ENCODE measurements at regions not wholly inside any gene's neighbourhood (a gene's known extent, or its start where the extent isn't known, plus 50 kb on each side); places are given as distances from the start of the nearest gene placed in this dataset.

DNA sequence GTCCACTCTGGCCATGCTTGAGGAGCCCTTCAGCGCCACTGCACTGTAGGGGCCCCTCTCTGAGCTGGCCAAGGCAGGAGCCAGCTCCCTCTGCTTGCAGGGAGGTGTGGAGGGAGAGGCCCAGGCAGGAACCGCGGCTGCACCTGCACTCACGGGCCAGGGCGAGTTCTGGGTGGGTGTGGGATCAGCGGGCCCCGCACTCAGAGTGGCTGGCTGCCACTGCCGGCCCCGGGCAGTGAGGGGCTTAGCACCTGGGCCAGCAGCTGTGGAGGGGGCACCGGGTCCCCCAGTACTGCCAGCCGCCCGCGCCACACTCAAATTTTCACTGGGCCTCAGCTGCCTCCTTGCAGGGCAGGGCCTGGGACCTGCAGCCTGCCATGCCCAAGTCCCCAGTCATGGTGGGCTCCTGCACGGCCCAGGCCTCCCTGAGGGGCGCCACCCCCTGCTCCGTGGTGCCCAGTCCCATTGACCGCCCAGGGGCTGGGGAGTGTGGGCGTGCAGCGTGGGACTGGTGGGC, 347.2 kb upstream of the SPOCK3 start:
- no peaks in the 10 kb centered on the region for H3K79me2 ChIP-seq (replicated peaks; ENCODE audit: insufficient read depth, low read length)
- no peaks in the 10 kb centered on the region for H3K9me3 ChIP-seq (ENCODE audit: low read length)
- TF ChIP-seq MXI1 (conservative IDR thresholded peaks at IDR 0.05; ENCODE audit: poor library complexity, severe bottlenecking) = no peak
- TF ChIP-seq TAF1 (IDR thresholded peaks at IDR 0.05; ENCODE audit: low read depth) = no peak
- H3K4me3 ChIP-seq (ENCODE audit: low read length) = no peak overlapping the region
- no peak overlapping the region for H3K27ac ChIP-seq (ENCODE audit: low read length)
- H3K27me3 ChIP-seq (ENCODE audit: insufficient read depth, low read depth, low read length) = no peaks in the 10 kb centered on the region
- H3K9ac ChIP-seq (ENCODE audit: low read length) = no peak overlapping the region
- no peak overlapping the region for H3K4me2 ChIP-seq (ENCODE audit: low read length)
- H3K9me2 ChIP-seq (ENCODE audit: insufficient read depth, low read length) = no peaks in the 10 kb centered on the region
- H3K36me3 ChIP-seq (ENCODE audit: insufficient read depth, low read length) = no peaks in the 10 kb centered on the region
- H3F3A ChIP-seq (ENCODE audit: insufficient read depth, low read length, poor library complexity, severe bottlenecking) = no peaks in the 10 kb centered on the region
- H2AFZ ChIP-seq (ENCODE audit: low read depth, low read length) = no peak overlapping the region
- no peaks in the 10 kb centered on the region for H4K20me1 ChIP-seq (ENCODE audit: insufficient read depth)

DNA sequence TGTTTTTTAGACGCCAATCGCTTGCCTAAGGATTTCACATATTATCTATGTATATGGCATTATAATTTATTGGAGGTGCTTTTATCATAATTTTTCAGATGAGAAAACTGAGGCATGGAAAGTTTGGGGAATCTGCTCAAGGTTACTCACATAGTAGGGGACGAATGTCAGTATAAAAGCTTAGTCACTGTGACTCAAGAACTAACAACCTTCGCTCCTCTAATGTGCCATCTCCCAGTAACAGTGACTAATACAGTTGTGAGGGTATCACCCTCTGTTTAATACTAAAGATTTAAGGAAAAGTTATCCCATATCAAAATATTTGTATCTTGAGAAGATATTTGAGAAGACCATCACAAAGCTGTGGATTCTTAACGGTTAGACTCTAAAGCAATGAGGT, 353.1 kb upstream of the SPOCK3 start:
- Histone ChIP-seq H3F3A (ENCODE audit: insufficient read depth, low read length, poor library complexity, severe bottlenecking) (no peaks in the 10 kb centered on the region), H4K20me1 (ENCODE audit: insufficient read depth) (no peaks in the 10 kb centered on the region), H3K4me3 (ENCODE audit: low read length) (no peak overlapping the region), H3K9me3 (ENCODE audit: low read length) (no peaks in the 10 kb centered on the region), H3K27ac (ENCODE audit: low read length) (no peak overlapping the region), H3K27me3 (ENCODE audit: insufficient read depth, low read depth, low read length) (no peaks in the 10 kb centered on the region), H3K9ac (ENCODE audit: low read length) (no peak overlapping the region), H2AFZ (ENCODE audit: low read depth, low read length) (no peak overlapping the region), H3K4me2 (ENCODE audit: low read length) (no peak overlapping the region), H3K79me2 (replicated peaks; ENCODE audit: insufficient read depth, low read length) (no peaks in the 10 kb centered on the region), H3K9me2 (ENCODE audit: insufficient read depth, low read length) (no peaks in the 10 kb centered on the region), H3K36me3 (ENCODE audit: insufficient read depth, low read length) (no peaks in the 10 kb centered on the region)
- TF ChIP-seq EZH2 (IDR thresholded peaks at IDR 0.05; ENCODE audit: borderline replicate concordance, insufficient read depth, low read length, poor library complexity, severe bottlenecking) = no peak
- TF ChIP-seq MXI1 (conservative IDR thresholded peaks at IDR 0.05; ENCODE audit: poor library complexity, severe bottlenecking) = no peak

DNA sequence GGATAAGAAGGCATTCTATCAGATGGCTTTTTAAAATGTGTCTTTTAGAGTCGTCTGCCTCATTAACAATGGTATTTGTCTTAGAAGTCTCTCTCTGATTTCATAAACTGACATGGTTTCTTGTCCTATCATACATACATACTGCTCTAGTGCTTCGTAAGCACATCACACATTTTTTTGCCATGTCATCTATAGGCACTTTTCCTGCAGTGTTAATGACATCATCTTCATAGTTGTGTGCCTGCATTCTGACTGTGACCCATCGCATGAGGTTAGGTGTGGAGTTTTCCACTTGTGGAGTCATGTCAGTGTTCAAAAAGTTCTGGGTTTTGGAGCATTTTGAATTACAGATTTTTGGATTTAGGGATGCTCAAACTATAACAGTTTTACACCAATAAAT, 361.6 kb upstream of the SPOCK3 start:
- Histone ChIP-seq H4K20me1 (ENCODE audit: insufficient read depth) (no peaks in the 10 kb centered on the region), H3K9me2 (ENCODE audit: insufficient read depth, low read length) (no peaks in the 10 kb centered on the region), H2AFZ (ENCODE audit: low read depth, low read length) (no peak overlapping the region), H3K4me2 (ENCODE audit: low read length) (no peak overlapping the region), H3K27ac (ENCODE audit: low read length) (no peak overlapping the region), H3K79me2 (replicated peaks; ENCODE audit: insufficient read depth, low read length) (no peaks in the 10 kb centered on the region), H3K9me3 (ENCODE audit: low read length) (no peaks in the 10 kb centered on the region), H3K9ac (ENCODE audit: low read length) (no peak overlapping the region), H3F3A (ENCODE audit: insufficient read depth, low read length, poor library complexity, severe bottlenecking) (no peaks in the 10 kb centered on the region), H3K27me3 (ENCODE audit: insufficient read depth, low read depth, low read length) (no peaks in the 10 kb centered on the region), H3K36me3 (ENCODE audit: insufficient read depth, low read length) (no peaks in the 10 kb centered on the region), H3K4me3 (ENCODE audit: low read length) (no peak overlapping the region)
- TF ChIP-seq EZH2 (IDR thresholded peaks at IDR 0.05; ENCODE audit: borderline replicate concordance, insufficient read depth, low read length, poor library complexity, severe bottlenecking) = no peak
- no peak for TF ChIP-seq TAF1 (IDR thresholded peaks at IDR 0.05; ENCODE audit: low read depth)
- TF ChIP-seq, protein P1, sequence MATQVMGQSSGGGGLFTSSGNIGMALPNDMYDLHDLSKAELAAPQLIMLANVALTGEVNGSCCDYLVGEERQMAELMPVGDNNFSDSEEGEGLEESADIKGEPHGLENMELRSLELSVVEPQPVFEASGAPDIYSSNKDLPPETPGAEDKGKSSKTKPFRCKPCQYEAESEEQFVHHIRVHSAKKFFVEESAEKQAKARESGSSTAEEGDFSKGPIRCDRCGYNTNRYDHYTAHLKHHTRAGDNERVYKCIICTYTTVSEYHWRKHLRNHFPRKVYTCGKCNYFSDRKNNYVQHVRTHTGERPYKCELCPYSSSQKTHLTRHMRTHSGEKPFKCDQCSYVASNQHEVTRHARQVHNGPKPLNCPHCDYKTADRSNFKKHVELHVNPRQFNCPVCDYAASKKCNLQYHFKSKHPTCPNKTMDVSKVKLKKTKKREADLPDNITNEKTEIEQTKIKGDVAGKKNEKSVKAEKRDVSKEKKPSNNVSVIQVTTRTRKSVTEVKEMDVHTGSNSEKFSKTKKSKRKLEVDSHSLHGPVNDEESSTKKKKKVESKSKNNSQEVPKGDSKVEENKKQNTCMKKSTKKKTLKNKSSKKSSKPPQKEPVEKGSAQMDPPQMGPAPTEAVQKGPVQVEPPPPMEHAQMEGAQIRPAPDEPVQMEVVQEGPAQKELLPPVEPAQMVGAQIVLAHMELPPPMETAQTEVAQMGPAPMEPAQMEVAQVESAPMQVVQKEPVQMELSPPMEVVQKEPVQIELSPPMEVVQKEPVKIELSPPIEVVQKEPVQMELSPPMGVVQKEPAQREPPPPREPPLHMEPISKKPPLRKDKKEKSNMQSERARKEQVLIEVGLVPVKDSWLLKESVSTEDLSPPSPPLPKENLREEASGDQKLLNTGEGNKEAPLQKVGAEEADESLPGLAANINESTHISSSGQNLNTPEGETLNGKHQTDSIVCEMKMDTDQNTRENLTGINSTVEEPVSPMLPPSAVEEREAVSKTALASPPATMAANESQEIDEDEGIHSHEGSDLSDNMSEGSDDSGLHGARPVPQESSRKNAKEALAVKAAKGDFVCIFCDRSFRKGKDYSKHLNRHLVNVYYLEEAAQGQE (IDR thresholded peaks at IDR 0.05; ENCODE audit: borderline replicate concordance) = no peak
- TF ChIP-seq RAD21 (conservative IDR thresholded peaks at IDR 0.05) = no peak

DNA sequence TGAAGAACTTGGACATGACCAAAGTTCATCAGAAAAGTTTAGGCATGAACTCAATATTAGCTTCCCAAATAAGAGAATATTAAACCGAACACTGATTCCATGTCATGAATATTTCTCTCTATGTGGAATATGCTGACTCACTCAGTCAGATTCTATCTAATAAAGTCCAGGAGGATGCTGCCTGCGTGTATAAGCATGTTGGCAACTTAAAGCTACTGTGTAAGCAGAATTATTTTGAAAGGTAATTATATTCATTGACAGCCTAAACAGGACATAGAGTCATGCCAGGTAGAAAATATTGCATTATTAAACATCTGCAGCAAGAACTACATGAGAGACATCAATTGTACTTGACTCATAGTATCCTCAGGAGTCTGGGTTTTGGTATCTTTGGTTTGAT, 367.9 kb upstream of the SPOCK3 start:
- H3K4me2 ChIP-seq (ENCODE audit: low read length) = no peak overlapping the region
- no peaks in the 10 kb centered on the region for H3K36me3 ChIP-seq (ENCODE audit: insufficient read depth, low read length)
- no peak overlapping the region for H2AFZ ChIP-seq (ENCODE audit: low read depth, low read length)
- H4K20me1 ChIP-seq (ENCODE audit: insufficient read depth) = no peaks in the 10 kb centered on the region
- no peak overlapping the region for H3K27ac ChIP-seq (ENCODE audit: low read length)
- H3K4me3 ChIP-seq (ENCODE audit: low read length) = no peak overlapping the region
- no peaks in the 10 kb centered on the region for H3F3A ChIP-seq (ENCODE audit: insufficient read depth, low read length, poor library complexity, severe bottlenecking)
- H3K27me3 ChIP-seq (ENCODE audit: insufficient read depth, low read depth, low read length) = no peaks in the 10 kb centered on the region
- H3K9ac ChIP-seq (ENCODE audit: low read length) = no peak overlapping the region
- no peaks in the 10 kb centered on the region for H3K79me2 ChIP-seq (replicated peaks; ENCODE audit: insufficient read depth, low read length)
- H3K9me3 ChIP-seq (ENCODE audit: low read length) = no peaks in the 10 kb centered on the region
- H3K9me2 ChIP-seq (ENCODE audit: insufficient read depth, low read length) = no peaks in the 10 kb centered on the region
- TF ChIP-seq, protein P2, sequence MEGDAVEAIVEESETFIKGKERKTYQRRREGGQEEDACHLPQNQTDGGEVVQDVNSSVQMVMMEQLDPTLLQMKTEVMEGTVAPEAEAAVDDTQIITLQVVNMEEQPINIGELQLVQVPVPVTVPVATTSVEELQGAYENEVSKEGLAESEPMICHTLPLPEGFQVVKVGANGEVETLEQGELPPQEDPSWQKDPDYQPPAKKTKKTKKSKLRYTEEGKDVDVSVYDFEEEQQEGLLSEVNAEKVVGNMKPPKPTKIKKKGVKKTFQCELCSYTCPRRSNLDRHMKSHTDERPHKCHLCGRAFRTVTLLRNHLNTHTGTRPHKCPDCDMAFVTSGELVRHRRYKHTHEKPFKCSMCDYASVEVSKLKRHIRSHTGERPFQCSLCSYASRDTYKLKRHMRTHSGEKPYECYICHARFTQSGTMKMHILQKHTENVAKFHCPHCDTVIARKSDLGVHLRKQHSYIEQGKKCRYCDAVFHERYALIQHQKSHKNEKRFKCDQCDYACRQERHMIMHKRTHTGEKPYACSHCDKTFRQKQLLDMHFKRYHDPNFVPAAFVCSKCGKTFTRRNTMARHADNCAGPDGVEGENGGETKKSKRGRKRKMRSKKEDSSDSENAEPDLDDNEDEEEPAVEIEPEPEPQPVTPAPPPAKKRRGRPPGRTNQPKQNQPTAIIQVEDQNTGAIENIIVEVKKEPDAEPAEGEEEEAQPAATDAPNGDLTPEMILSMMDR (IDR thresholded peaks at IDR 0.05; ENCODE audit: poor library complexity, severe bottlenecking) = no peak
- no peak for TF ChIP-seq TAF1 (IDR thresholded peaks at IDR 0.05; ENCODE audit: low read depth)
- TF ChIP-seq, protein P1 (IDR thresholded peaks at IDR 0.05; ENCODE audit: borderline replicate concordance) = no peak
- no peak for TF ChIP-seq SMC3 (conservative IDR thresholded peaks at IDR 0.05; ENCODE audit: poor library complexity)
- TF ChIP-seq RAD21 (conservative IDR thresholded peaks at IDR 0.05) = no peak
- TF ChIP-seq EP300 (conservative IDR thresholded peaks at IDR 0.05; ENCODE audit: poor library complexity, severe bottlenecking) = no peak
- no peak for TF ChIP-seq MXI1 (conservative IDR thresholded peaks at IDR 0.05; ENCODE audit: poor library complexity, severe bottlenecking)
- TF ChIP-seq EZH2 (IDR thresholded peaks at IDR 0.05; ENCODE audit: borderline replicate concordance, insufficient read depth, low read length, poor library complexity, severe bottlenecking) = no peak

Data from neural cell (in vitro differentiated cells).